Bronchial epithelial cell (primary cell): ENCODE measurements at regions not wholly inside any gene's neighbourhood (a gene's known extent, or its start where the extent isn't known, plus 50 kb on each side); places are given as distances from the start of the nearest gene placed in this dataset.

ENCODE experiments used
- DNase-seq: peaks from one replicate; pipeline ENCODE4 v3.0.0-alpha.2; 2010; ENCODE audit warnings: low read depth
- FAIRE-seq: peaks from 2 replicates; lab custom pipeline; 2011; peaks lifted over from hg19 to GRCh38; lab: Jason Lieb, UNC
- H3K27me3 ChIP-seq: 2 replicates; pipeline ENCODE4 v1.5.1; 2011; ENCODE audit warnings: low read length; ENCODE audit not compliant: control insufficient read depth, insufficient read depth
- H3K36me3 ChIP-seq: 2 replicates; pipeline ENCODE4 v1.5.1; 2011; ENCODE audit warnings: low read length; ENCODE audit not compliant: control insufficient read depth, insufficient read depth
- H3K4me3 ChIP-seq: 2 replicates; pipeline ENCODE4 v1.5.1; 2011; ENCODE audit warnings: mild to moderate bottlenecking, low read depth, low read length, control low read depth
- CTCF ChIP-seq: IDR thresholded peaks from 2 replicates; pipeline ENCODE4 v1.5.1; 2011; ENCODE audit warnings: mild to moderate bottlenecking, moderate library complexity, low read length, control low read depth, inconsistent platforms; ENCODE audit not compliant: insufficient read depth, severe bottlenecking

- Histone ChIP-seq H3K4me3 (no peak overlapping the region), H3K27me3 (no peaks in the 10 kb centered on the region), H3K36me3 (no peaks in the 10 kb centered on the region)
- no peak for TF ChIP-seq CTCF
- no peak for DNase-seq
- no peak for FAIRE-seq
Observed at GRCh38 chr4:43932448-43932847, 516.2 kb downstream of the KCTD8 start.

GRCh38 chr4:43943998-43944397 lies 504.6 kb downstream of the KCTD8 start:
- DNase-seq = no peak
- H3K4me3 ChIP-seq = no peak overlapping the region
- no peak for TF ChIP-seq CTCF
- H3K27me3 ChIP-seq = no peaks in the 10 kb centered on the region
- no peaks in the 10 kb centered on the region for H3K36me3 ChIP-seq
- FAIRE-seq = no peak

GRCh38 chr4:43959976-43960375 lies 488.6 kb downstream of the KCTD8 start:
- DNase-seq = no peak
- Histone ChIP-seq H3K27me3 (no peaks in the 10 kb centered on the region), H3K4me3 (no peak overlapping the region), H3K36me3 (no peaks in the 10 kb centered on the region)
- FAIRE-seq = no peak
- no peak for TF ChIP-seq CTCF

- DNase-seq = no peak
- H3K27me3 ChIP-seq = no peaks in the 10 kb centered on the region
- no peak overlapping the region for H3K4me3 ChIP-seq
- no peak for FAIRE-seq
- no peaks in the 10 kb centered on the region for H3K36me3 ChIP-seq
- TF ChIP-seq CTCF = no peak
Observed at GRCh38 chr4:43968011-43968410, 480.6 kb downstream of the KCTD8 start.

- Histone ChIP-seq H3K27me3 (no peaks in the 10 kb centered on the region), H3K4me3 (no peak overlapping the region), H3K36me3 (no peaks in the 10 kb centered on the region)
- FAIRE-seq (no peak), DNase-seq (no peak)
- TF ChIP-seq CTCF = no peak
Observed at GRCh38 chr4:43983610-43984009, 465.0 kb downstream of the KCTD8 start.

- H3K27me3 ChIP-seq = no peaks in the 10 kb centered on the region
- H3K36me3 ChIP-seq = no peaks in the 10 kb centered on the region
- H3K4me3 ChIP-seq = no peak overlapping the region
- DNase-seq (no peak), FAIRE-seq (no peak)
- TF ChIP-seq CTCF = no peak
Observed at GRCh38 chr4:43987331-43987944, 461.2 kb downstream of the KCTD8 start.
